ENCODE measurements at regions not wholly inside any gene's neighbourhood (a gene's known extent, or its start where the extent isn't known, plus 50 kb on each side); places are given as distances from the start of the nearest gene placed in this dataset.
"Not testable (repeated sequence)": the region's sequence is repeated elsewhere in the genome, so short reads cannot be mapped to it uniquely, and the experiment has no call there.

- no peak for DNase-seq
Observed at GRCh38 chr6:167737205-167737830, 89.4 kb upstream of the AFDN start.

- DNase-seq = no peak
Observed at GRCh38 chr6:167738386-167738785, 88.3 kb upstream of the AFDN start.

GRCh38 chr6:167739721-167740475, 86.8 kb upstream of the AFDN start:
- no peak for DNase-seq

- no peak for DNase-seq
Observed at GRCh38 chr6:167742719-167743303, 83.9 kb upstream of the AFDN start.

GRCh38 chr6:167744681-167745669, 81.7 kb upstream of the AFDN start:
- no peak for DNase-seq

- DNase-seq = no peak
Observed at GRCh38 chr6:167745670-167746389, 80.9 kb upstream of the AFDN start.

GRCh38 chr6:167746390-167746907, 80.3 kb upstream of the AFDN start:
- DNase-seq = no peak

GRCh38 chr6:167746975-167747374, 79.7 kb upstream of the AFDN start:
- no peak for DNase-seq

GRCh38 chr6:167747645-167748044, 79.1 kb upstream of the AFDN start:
- no peak for DNase-seq

GRCh38 chr6:167748046-167748445, 78.7 kb upstream of the AFDN start:
- no peak for DNase-seq

GRCh38 chr6:167748458-167749379, 78.0 kb upstream of the AFDN start:
- no peak for DNase-seq

- DNase-seq = no peak
Observed at GRCh38 chr6:167750956-167751358, 75.8 kb upstream of the AFDN start.

- no peak for DNase-seq
Observed at GRCh38 chr6:167751579-167752115, 75.1 kb upstream of the AFDN start.

- DNase-seq = not testable (repeated sequence)
Observed at GRCh38 chr6:167753281-167753680, 73.4 kb upstream of the AFDN start.

GRCh38 chr6:167754691-167755090, 72.0 kb upstream of the AFDN start:
- DNase-seq = no peak

GRCh38 chr6:167755461-167755860, 71.2 kb upstream of the AFDN start:
- DNase-seq = no peak

- no peak for DNase-seq
Observed at GRCh38 chr6:167756597-167756996, 70.1 kb upstream of the AFDN start.

- no peak for DNase-seq
Observed at GRCh38 chr6:167757249-167757648, 69.5 kb upstream of the AFDN start.

GRCh38 chr6:167757821-167758220, 68.9 kb upstream of the AFDN start:
- DNase-seq = no peak

GRCh38 chr6:167758309-167759023, 68.2 kb upstream of the AFDN start:
- DNase-seq = no peak

All from activated naive CD4-positive, alpha-beta T cell treated with anti-CD3 and anti-CD28 coated beads, Interleukin-2, amount 50 U/mL, for 16 hours (primary cell).